Calu3 (cell line): ENCODE measurements at regions not wholly inside any gene's neighbourhood (a gene's known extent, or its start where the extent isn't known, plus 50 kb on each side); places are given as distances from the start of the nearest gene placed in this dataset.

Experiments
- BruUV-seq: library from RNA; stranded (reverse); fragments of 400-500 nt; replicated peaks from 2 replicates; lab custom pipeline; 2021; lab: Mats Ljungman, UMichigan
- CTCF ChIA-PET: fragments of 300-600 bp; sonication (Branson Sonifier 250); formaldehyde crosslinking; loops from one replicate; lab custom pipeline; 2022; ENCODE audit warnings: antibody characterized with exemption; lab: Charles Lee
- DNase-seq: peaks from one replicate; pipeline ENCODE4 v3.0.0; 2022
- H3K27ac Mint-ChIP-seq: one replicate; pipeline ENCODE4 v1.8.0; 2022; ENCODE audit warnings: mixed read lengths; ENCODE audit not compliant: unreplicated experiment
- H3K27me3 Mint-ChIP-seq: one replicate; pipeline ENCODE4 v1.8.0; 2022; ENCODE audit warnings: mixed read lengths; ENCODE audit not compliant: unreplicated experiment
- H3K36me3 Mint-ChIP-seq: one replicate; pipeline ENCODE4 v1.8.0; 2022; ENCODE audit warnings: mild to moderate bottlenecking, moderate library complexity, mixed read lengths; ENCODE audit not compliant: insufficient read depth, unreplicated experiment
- H3K4me1 Mint-ChIP-seq: one replicate; pipeline ENCODE4 v1.8.0; 2022; ENCODE audit warnings: mild to moderate bottlenecking, low read depth, mixed read lengths; ENCODE audit not compliant: unreplicated experiment
- H3K4me3 Mint-ChIP-seq: one replicate; pipeline ENCODE4 v1.8.0; 2022; ENCODE audit warnings: mild to moderate bottlenecking, low read depth, moderate library complexity, mixed read lengths; ENCODE audit not compliant: unreplicated experiment
- H3K9me3 Mint-ChIP-seq: one replicate; pipeline ENCODE4 v1.8.0; 2022; ENCODE audit warnings: low read depth, mixed read lengths; ENCODE audit not compliant: unreplicated experiment
- intact Hi-C: fragments of 100-400 bp; cut with micrococcal nuclease; formaldehyde crosslinking; loops from one replicate; pipeline ENCODE4 v1.10.0; 2022; ENCODE audit not compliant: unreplicated experiment
- TF ChIP-seq, protein P1 (sequence below): fragments of 200-600 bp; IDR thresholded peaks from one replicate; pipeline ENCODE4 v1.8.0; 2022; ENCODE audit warnings: antibody characterized with exemption; ENCODE audit not compliant: unreplicated experiment

DNA sequence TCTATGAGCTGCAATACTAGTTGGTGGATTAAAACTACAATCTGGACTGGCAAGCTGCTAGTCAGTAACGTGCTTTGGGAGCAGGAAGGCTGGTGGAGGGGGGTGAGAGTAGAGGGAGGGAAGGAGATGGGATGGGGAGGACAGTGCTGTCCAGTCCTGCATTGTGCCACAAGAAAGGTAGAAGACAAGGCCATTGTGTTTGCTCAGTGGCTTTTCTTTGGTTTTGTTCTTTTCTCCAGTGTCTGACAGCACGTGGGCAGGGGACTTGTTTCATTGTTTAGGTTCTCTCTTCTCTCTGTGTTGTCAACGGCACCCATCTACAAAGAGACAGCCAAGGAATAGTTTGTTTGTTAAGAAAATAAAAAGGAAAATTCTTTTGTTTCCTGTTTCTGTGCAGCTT, 362.8 kb upstream of the PLXNA2 start:
- DNase-seq, result no peak
- Mint-ChIP-seq H3K4me1 (no peaks in the 10 kb centered on the region), H3K27ac (no peak overlapping the region), H3K9me3 (no peaks in the 10 kb centered on the region), H3K36me3 (no peaks in the 10 kb centered on the region), H3K27me3 (peaks cover 43% of the 10 kb centered on the region), H3K4me3 (no peak overlapping the region)
- intact Hi-C loops, result no loop called here
- TF ChIP-seq, protein P1, sequence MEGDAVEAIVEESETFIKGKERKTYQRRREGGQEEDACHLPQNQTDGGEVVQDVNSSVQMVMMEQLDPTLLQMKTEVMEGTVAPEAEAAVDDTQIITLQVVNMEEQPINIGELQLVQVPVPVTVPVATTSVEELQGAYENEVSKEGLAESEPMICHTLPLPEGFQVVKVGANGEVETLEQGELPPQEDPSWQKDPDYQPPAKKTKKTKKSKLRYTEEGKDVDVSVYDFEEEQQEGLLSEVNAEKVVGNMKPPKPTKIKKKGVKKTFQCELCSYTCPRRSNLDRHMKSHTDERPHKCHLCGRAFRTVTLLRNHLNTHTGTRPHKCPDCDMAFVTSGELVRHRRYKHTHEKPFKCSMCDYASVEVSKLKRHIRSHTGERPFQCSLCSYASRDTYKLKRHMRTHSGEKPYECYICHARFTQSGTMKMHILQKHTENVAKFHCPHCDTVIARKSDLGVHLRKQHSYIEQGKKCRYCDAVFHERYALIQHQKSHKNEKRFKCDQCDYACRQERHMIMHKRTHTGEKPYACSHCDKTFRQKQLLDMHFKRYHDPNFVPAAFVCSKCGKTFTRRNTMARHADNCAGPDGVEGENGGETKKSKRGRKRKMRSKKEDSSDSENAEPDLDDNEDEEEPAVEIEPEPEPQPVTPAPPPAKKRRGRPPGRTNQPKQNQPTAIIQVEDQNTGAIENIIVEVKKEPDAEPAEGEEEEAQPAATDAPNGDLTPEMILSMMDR, result no peak
- CTCF ChIA-PET, result no interaction called here
- no TSS peak for BruUV-seq

DNA sequence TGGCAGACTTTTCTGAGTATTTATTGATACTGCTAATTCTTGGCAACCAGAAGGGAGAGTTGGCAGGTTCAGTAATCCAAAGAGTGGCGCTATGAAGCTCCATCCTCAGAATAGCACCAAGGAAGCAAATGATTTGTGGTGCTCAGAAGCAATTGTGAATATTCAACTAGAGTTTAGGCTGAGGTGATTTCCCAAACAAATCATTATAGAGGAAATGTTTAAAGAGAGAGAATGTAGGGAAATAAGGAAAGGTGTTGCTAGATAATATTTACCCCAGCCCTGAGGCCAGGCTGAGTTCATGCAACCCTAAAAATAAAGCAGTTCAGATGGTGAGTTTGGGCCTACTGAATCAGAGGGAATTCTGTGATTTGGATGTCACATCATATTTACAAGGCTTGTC, 363.4 kb upstream of the PLXNA2 start:
- Mint-ChIP-seq H3K4me3 (no peak overlapping the region), H3K27ac (no peak overlapping the region), H3K27me3 (peaks cover 38% of the 10 kb centered on the region), H3K4me1 (no peaks in the 10 kb centered on the region), H3K36me3 (no peaks in the 10 kb centered on the region), H3K9me3 (no peaks in the 10 kb centered on the region)
- DNase-seq, result no peak
- intact Hi-C loops, result no loop called here
- CTCF ChIA-PET, result no interaction called here
- TF ChIP-seq, protein P1, result no peak
- no TSS peak for BruUV-seq

DNA sequence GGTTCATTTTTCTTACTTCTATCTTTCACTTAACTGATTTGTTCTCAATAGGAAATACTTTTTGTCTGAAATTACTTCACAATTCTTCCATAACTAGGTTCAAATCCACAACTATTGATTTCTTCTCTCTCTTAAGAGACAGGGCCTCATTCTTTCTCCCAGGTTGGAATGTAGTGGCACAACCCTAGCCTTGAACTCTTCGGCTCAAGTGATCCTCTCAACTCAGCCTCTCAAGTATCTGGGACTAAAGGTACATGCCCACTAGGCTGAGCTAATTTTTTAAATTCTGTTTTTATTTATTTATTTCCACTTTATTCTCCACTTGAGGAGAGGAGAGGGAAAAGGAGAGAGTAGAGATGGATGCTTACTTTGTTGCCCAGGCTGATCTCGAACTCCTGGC, 370.4 kb upstream of the PLXNA2 start:
- CTCF ChIA-PET, result no interaction called here
- H3K4me1 Mint-ChIP-seq, result no peaks in the 10 kb centered on the region

DNA sequence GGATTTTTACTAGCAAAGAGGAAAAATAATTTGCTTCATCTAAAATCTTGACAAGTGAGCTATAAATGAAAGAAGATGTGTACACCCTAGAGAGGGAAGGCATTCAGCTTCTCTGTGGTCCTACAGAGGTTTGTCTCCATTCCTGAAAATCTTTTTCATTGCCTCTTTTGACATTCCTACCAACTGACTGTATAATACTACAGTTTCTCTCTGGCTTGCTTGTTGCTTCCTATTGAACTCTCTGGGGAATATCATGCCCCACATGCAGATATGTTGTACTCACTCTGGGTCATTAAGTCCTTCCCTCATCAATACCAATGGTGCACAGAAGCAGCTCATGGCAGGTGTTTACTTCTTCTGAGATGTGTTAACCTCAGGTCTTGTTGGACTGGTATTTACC, 371.2 kb upstream of the PLXNA2 start:
- H3K27me3 Mint-ChIP-seq, result no peaks in the 10 kb centered on the region
- intact Hi-C loops, result no loop called here
- no peak overlapping the region for H3K4me3 Mint-ChIP-seq
- TF ChIP-seq, protein P1, result no peak
- no peaks in the 10 kb centered on the region for H3K36me3 Mint-ChIP-seq
- H3K9me3 Mint-ChIP-seq, result peaks cover 10% of the 10 kb centered on the region
- no peak overlapping the region for H3K27ac Mint-ChIP-seq
- no peaks in the 10 kb centered on the region for H3K4me1 Mint-ChIP-seq
- CTCF ChIA-PET, result interaction anchor here (0.8 kb wide), 1 partner anchor 47 kb away, joined by 6 read pairs; no protein-coding TSS in a partner anchor
- DNase-seq, result no peak
- BruUV-seq, result no TSS peak

More for the DNA sequence above, 370.4 kb upstream of the PLXNA2 start:
- H3K36me3 Mint-ChIP-seq, result no peaks in the 10 kb centered on the region
- no peak for DNase-seq
- no peak overlapping the region for H3K4me3 Mint-ChIP-seq
- no peak overlapping the region for H3K27ac Mint-ChIP-seq
- no TSS peak for BruUV-seq
- H3K27me3 Mint-ChIP-seq, result no peaks in the 10 kb centered on the region
- peaks cover 7% of the 10 kb centered on the region for H3K9me3 Mint-ChIP-seq
- TF ChIP-seq, protein P1, result no peak
- intact Hi-C loops, result no loop called here
